ENCODE measurements at regions not wholly inside any gene's neighbourhood (a gene's known extent, or its start where the extent isn't known, plus 50 kb on each side); places are given as distances from the start of the nearest gene placed in this dataset.
"Not testable (repeated sequence)": the region's sequence is repeated elsewhere in the genome, so short reads cannot be mapped to it uniquely, and the experiment has no call there.

GRCh38 chr5:125992050-125992449 is 431.2 kb upstream of the GRAMD2B start:
- no peak overlapping the region for H3K4me3 ChIP-seq (ENCODE audit: low read length)

GRCh38 chr5:125999271-126000030 is 423.8 kb upstream of the GRAMD2B start:
- H3F3A ChIP-seq (ENCODE audit: low read length, unreplicated experiment); H4K20me1 ChIP-seq (ENCODE audit: low read length); H3K4me1 ChIP-seq (ENCODE audit: insufficient read depth, low read length); H2AFZ ChIP-seq (ENCODE audit: low read length); POLR2A ChIA-PET (ENCODE audit: unreplicated experiment); H3K9me3 ChIP-seq (ENCODE audit: low read length); BruUV-seq (replicated peaks); H3K79me2 ChIP-seq (ENCODE audit: low read length); intact Hi-C loops (cut with micrococcal nuclease); H3K9ac ChIP-seq (ENCODE audit: low read length); DNase-seq; H3K36me3 ChIP-seq (ENCODE audit: low read depth, low read length); H3K27me3 ChIP-seq (ENCODE audit: low read length); H3K4me3 ChIP-seq (ENCODE audit: low read length); H3K4me2 ChIP-seq (ENCODE audit: low read length); H3K27ac ChIP-seq (ENCODE audit: low read length); ATAC-seq; H3K9me2 ChIP-seq (replicated peaks; ENCODE audit: low read length); CTCF ChIA-PET: not testable (repeated sequence)

More at GRCh38 chr5:125992050-125992449, 431.2 kb upstream of the GRAMD2B start:
- no peaks in the 10 kb centered on the region for H3K9me3 ChIP-seq (ENCODE audit: low read length)
- no TSS peak for BruUV-seq (replicated peaks)
- H2AFZ ChIP-seq (ENCODE audit: low read length) = no peak overlapping the region
- no peaks in the 10 kb centered on the region for H3K4me1 ChIP-seq (ENCODE audit: insufficient read depth, low read length)
- ATAC-seq = no peak
- H3K27me3 ChIP-seq (ENCODE audit: low read length) = no peaks in the 10 kb centered on the region
- H4K20me1 ChIP-seq (ENCODE audit: low read length) = no peaks in the 10 kb centered on the region
- H3K9ac ChIP-seq (ENCODE audit: low read length) = no peak overlapping the region
- intact Hi-C loops (cut with micrococcal nuclease) = no loop called here
- TF ChIP-seq EZH2 (IDR thresholded peaks at IDR 0.05; ENCODE audit: low read length, unreplicated experiment) (no peak), EZH2phosphoT487 (IDR thresholded peaks at IDR 0.05; ENCODE audit: borderline replicate concordance, low read length) (no peak), CTCF (conservative IDR thresholded peaks at IDR 0.05; ENCODE audit: low read depth, low read length) (no peak)
- no peaks in the 10 kb centered on the region for H3K79me2 ChIP-seq (ENCODE audit: low read length)
- ChIA-PET POLR2A (ENCODE audit: unreplicated experiment) (no interaction called here), CTCF (no interaction called here)
- no peak overlapping the region for H3K4me2 ChIP-seq (ENCODE audit: low read length)
- no peak overlapping the region for H3K27ac ChIP-seq (ENCODE audit: low read length)
- no peaks in the 10 kb centered on the region for H3K36me3 ChIP-seq (ENCODE audit: low read depth, low read length)
- H3F3A ChIP-seq (ENCODE audit: low read length, unreplicated experiment) = no peaks in the 10 kb centered on the region
- no peak for DNase-seq
- H3K9me2 ChIP-seq (replicated peaks; ENCODE audit: low read length) = no peaks in the 10 kb centered on the region

- Histone ChIP-seq H4K20me1 (ENCODE audit: low read length) (no peaks in the 10 kb centered on the region), H3K27me3 (ENCODE audit: low read length) (no peaks in the 10 kb centered on the region), H3K27ac (ENCODE audit: low read length) (no peak overlapping the region), H3K9me3 (ENCODE audit: low read length) (no peaks in the 10 kb centered on the region), H3K4me2 (ENCODE audit: low read length) (no peak overlapping the region), H3F3A (ENCODE audit: low read length, unreplicated experiment) (no peaks in the 10 kb centered on the region), H3K79me2 (ENCODE audit: low read length) (no peaks in the 10 kb centered on the region), H2AFZ (ENCODE audit: low read length) (no peak overlapping the region), H3K36me3 (ENCODE audit: low read depth, low read length) (no peaks in the 10 kb centered on the region), H3K9ac (ENCODE audit: low read length) (no peak overlapping the region), H3K4me3 (ENCODE audit: low read length) (no peak overlapping the region), H3K9me2 (replicated peaks; ENCODE audit: low read length) (no peaks in the 10 kb centered on the region), H3K4me1 (ENCODE audit: insufficient read depth, low read length) (no peaks in the 10 kb centered on the region)
- POLR2A ChIA-PET (ENCODE audit: unreplicated experiment) = no interaction called here
- BruUV-seq (replicated peaks) = no TSS peak
- CTCF ChIA-PET = no interaction called here
- ATAC-seq = no peak
- intact Hi-C loops (cut with micrococcal nuclease) = no loop called here
- no peak for TF ChIP-seq EZH2 (IDR thresholded peaks at IDR 0.05; ENCODE audit: low read length, unreplicated experiment)
- TF ChIP-seq EZH2phosphoT487 (IDR thresholded peaks at IDR 0.05; ENCODE audit: borderline replicate concordance, low read length) = no peak
- no peak for TF ChIP-seq CTCF (conservative IDR thresholded peaks at IDR 0.05; ENCODE audit: low read depth, low read length)
- DNase-seq = no peak
Measured at GRCh38 chr5:126000507-126000906, 422.7 kb upstream of the GRAMD2B start.
